NCI-H2171 treated with DMSO at 0.1 percent for 48 hours (cell line): ENCODE measurements at regions not wholly inside any gene's neighbourhood (a gene's known extent, or its start where the extent isn't known, plus 50 kb on each side); places are given as distances from the start of the nearest gene placed in this dataset.

Source experiments
- DNase-seq: peaks from one replicate; lab custom pipeline; 2025; lab: John Stamatoyannopoulos, UW

DNA sequence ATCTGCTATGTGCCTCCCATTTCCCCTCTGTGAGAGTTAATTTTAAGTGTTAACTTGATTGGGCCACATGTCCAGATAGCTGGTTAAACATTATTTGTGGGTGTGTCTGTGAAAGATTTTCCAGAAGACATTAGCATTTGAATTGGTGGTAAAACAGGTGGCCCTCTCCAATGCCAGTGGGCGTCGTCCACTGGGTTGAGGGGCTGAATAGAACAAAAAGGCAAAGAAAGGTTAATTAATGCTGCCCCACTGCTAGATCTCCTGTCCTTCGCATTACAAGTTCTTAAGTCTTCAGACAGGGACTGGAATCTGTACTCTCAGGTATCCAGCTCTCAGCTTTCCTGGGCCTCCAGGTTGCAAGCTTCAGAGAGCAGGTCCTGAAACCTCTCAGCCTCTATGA lies 1160.9 kb upstream of the LRRN3 start:
- no peak for DNase-seq

DNA sequence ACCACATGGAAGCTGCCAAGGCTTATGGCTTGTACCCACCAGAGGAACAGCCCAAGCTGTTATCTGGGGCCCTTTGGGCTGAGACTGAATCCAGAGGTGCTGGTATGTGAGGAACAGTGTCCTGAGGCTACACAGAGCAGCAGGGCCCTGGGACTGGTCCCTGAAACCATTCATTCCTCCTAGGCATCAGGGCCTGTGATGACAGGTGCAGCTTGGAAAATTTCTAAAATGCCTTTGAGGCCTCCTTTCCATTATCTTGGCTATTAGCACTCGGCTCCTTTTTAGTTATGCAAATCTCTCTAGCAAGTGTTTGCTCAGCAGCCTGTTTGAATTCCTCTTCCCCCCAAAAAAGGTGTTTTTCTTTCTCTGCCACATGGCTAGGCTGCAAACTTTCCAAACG lies 1151.7 kb upstream of the LRRN3 start:
- no peak for DNase-seq

DNA sequence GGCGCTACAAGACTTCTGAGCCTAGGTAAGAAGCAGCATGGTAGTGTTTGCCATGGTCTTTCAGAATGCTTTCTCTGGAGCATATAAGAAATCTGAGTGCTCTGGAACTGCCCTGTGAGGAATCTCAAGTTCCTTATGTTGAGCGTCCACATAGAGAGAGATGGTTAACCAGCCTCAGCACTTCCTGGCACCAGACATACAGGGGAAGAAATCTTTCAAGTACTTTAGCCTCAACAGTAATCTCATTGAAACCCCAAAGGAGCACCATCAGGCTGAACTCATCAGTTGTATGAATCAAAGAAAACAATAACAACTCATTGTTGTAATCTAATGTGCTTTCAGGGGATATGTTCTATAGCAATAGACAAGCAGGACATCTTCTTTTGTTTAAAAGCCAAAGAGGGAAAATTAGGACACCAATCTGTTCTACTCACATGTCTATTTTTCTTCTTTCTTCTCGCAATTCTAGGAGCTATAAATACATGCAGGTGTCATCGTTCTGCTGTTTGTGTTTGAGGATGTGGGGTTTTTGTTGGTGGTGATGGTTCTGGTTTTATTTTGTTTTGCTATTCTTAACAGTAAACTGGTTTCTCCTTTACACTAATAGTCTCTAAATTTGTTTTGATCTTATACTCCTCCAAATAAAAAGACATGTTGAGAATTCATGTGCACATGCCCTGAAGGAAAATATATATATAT lies 1145.0 kb upstream of the LRRN3 start:
- DNase-seq, result no peak

DNA sequence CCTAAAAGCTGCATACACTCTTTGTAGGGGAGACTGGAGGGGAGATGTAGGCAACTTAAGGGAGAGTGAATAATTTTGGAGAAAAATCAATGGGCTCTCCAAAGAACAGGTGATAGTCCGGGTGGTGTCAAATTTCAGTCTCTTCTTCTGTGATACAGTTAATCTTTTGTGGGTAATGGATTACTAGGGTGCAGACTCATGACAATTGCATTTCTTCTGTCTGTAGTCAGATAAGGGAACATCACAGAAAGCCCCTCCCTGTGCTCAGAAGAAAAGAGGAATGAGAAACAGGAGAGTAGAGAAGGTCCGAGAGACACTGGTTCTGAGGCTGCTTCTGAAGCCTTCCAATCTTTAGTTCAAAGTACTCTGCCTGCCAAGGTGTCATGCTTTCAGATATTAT lies 1140.7 kb upstream of the LRRN3 start:
- peak; percentile 27 for DNase-seq

DNA sequence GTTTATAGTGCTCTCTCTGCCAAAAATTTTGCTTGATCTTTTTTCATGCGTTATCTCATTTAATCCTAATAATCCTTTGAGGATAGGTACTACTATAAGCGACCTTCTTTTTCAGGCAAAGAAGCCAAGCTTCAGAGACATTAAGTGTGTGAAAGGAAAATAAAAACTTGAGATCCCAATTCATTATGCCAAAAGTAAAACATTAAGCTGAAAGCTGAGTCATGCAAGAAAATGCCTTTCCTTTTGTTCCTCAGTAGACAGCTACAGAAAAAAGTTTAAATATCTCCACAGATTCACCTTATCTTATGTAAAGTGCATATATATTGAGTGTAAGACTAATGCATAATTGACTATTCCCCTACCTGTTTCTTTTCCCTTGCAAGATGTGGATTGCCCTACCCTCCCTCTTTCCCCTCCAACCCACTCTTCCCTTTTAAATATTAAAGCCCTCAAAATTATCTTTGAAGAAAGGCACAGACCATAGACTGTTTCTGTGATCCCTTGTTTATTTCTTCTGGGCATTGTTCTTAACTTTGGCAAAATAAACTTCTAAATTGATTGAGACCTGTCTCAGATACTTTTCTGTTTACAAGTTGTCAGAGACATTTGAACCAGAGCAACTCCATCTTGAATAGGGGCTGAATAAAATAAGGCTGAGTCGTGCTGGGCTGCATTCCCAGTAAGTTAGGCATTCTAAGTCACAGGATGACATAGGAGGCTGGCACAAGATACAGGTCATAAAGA lies 1139.9 kb upstream of the LRRN3 start:
- DNase-seq, result no peak

DNA sequence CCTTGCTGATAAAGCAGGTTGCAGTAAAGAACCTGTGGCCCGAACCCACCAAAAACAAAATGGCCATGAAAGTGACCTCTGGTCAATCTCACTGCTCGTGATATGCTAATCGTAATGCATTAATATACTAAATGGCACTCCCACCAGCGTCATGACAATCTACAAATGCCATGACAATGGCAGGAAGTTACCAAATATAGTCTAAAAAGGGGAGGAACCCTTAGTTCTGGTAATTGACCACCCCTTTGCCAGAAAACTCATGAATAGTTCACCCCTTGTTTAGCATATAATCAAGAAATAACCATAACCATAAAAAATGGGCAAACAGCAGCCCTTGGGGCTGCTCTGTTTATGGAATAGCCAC lies 1139.4 kb upstream of the LRRN3 start:
- no peak for DNase-seq

DNA sequence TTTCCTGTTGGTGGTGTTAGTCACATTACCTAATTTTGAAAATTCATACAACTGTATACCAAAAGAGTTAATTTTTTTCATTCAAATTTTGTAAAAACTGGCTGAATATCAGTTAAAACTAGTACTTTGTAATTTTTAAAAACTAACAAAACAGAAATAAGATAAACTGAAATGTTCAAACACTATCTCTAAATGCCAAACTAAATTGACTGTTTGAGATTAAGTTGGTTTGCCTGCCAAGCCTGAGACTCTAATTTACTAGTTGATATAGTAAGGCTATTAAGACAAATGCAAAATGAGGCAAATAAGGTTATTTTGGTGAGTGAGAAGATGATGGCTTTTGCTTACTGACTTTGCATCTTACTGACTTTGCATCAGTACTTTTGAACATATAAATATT lies 1134.9 kb upstream of the LRRN3 start:
- DNase-seq, result no peak

DNA sequence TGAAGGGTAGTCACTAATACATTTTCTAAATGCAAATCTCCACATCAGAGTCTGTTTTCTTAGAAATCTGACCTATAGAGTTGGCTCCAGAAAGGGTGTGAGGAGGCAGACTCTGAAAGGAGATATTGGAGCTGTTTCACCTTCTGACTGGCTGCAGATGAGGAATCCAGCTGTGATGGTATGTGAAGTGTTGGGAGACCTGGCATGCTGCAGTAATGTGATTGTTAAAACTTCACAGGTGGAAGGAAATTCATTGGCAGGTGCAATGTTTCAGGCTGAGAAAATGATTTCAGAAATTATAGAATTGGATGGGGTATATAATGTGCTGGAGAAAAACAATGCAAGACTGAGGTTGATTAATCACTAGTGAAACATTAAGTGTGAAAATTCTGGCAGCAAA lies 1134.0 kb upstream of the LRRN3 start:
- DNase-seq, result no peak

DNA sequence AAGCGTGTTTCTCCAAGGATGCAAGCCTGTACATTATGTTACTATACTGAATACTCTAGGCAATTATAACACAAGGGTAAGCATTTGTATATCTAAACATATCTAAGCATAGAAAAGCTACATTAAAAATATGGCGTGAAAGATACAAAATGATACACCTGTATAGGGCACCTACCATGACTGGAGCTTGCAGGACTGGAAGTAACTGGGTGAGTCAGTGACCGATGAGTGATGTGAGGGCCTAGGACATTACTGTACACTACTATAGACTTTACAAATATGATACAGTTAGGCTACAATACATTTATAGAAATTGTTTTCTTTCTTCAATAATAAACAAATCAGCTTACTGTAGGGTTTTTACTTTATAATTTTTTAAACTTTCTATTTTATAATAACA lies 1127.2 kb upstream of the LRRN3 start:
- no peak for DNase-seq

DNA sequence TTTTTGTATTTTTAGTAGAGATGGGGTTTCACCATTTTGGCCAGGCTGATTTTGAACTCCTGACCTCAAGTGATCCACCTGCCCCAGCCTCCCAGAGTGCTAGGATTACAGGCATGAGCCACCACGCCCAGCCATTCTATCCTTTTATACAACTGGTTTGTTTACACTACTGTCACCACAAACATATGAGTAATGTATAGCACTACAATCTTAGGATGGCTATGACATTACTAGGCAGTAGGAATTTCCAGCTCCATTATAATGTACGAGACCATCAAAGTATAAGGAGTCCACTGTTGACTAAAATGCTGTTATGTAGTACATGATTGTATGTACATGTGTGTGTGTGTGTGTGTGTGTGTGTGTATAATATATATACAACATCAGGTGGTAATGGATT lies 1126.1 kb upstream of the LRRN3 start:
- peak; percentile 9 for DNase-seq

DNA sequence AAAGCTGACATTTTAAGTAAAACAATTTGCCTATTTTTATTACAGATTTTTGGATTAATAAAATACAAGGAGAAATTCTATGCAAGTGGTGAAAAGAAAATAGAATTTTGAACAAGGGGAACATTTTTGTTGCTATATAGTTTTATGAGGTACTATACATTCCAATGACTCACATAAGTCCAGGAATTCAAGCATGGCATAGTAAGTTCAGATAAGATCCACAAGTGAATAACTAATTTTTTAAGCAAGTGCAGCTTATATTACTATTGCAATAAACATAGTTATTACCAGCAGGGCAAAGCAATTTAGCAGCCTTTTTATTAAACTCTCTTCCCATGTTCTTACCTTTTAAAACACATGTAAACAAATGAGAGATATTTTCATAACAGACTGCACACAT lies 1123.5 kb upstream of the LRRN3 start:
- DNase-seq, result no peak

DNA sequence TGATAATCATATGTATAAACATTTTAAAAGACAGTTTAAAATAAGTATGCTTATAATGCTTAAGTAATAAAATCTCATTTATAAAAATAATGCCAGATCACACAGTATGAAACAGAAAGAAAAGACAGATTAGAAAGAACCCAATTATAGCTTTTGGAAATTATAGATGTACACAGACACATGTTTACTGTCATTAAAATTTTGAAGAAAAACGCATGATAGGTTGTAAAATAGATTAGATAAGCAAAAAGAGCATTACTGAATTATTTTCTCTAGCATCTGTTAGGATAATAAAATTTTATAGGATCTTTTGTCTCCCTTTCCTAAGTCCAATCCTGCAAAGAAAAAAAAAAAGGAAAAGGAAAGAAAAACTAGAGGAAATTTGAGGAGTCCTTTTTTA lies 1107.3 kb upstream of the LRRN3 start:
- no peak for DNase-seq

DNA sequence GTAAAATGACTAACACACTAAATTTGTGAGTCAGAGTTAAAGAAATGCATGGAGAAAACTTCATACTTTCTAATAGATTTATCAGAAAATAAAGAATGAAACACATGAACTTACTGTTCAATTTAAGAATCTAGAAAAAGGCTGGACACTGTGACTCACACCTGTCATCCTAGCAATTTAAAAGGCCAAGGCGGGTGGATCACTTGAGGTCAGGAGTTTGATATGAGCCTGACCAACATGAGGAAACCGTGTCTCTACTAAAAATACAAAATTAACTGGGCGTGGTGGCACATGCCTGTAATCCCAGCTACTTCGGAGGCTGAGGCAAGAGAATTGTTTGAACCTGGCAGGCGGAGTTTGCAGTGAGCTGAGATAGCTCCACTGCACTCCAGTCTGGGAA lies 1106.2 kb upstream of the LRRN3 start:
- no peak for DNase-seq

DNA sequence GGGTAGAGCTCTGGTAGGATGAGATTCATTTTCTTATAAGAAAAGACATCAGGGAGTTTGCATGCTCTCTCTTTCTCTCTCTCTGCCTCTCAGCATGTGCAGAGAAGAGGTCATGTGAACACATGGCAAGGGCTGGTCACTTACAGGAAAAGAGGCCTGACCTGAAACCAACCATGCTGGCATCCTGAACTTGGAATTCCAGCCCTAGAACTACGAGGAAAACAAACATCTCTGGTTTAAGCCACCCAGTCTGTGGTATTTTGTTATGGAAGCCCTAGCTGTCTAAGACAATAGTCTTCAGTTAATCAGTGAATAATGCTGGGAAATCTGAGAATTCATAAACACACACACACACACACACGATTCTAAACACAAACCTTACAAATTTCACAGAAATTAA lies 1104.2 kb upstream of the LRRN3 start:
- DNase-seq, result no peak

DNA sequence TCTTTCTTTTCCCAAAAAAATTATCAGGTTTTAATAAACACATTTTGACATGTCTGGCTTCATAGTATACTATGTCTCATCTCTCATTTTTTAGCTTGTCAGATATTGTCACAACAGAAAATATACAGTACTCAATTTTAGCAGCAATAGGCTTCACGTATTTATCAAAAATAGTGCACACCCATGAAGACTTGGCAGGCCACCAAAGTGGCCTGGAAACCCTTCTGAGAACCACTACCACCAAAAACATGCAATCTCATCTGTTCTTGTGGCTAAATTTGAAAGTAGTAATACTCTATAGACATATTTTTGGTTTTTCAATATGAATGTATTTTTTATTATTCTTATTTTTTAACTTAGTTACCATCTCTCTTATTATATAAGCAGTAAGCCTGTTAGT lies 1094.5 kb upstream of the LRRN3 start:
- no peak for DNase-seq

DNA sequence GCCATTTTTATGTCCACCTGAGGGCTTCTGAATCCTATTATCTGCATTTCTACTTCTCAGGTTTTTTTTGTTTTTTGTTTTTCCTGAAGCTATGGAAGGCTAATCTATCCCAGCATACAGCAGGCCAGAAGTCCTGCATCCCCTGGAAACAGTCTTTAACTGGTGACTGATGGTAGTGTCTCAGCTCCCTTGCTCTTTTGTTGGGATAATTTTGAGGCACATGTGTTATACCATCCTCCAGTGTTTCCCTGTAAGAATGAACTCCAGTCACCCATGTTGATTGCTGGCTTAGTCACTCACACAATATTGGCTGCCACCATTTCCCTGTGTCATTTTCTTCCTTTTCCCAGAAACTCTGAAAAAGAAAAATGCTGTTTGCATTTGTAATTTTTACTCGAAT lies 1094.0 kb upstream of the LRRN3 start:
- DNase-seq, result peak; percentile 39

DNA sequence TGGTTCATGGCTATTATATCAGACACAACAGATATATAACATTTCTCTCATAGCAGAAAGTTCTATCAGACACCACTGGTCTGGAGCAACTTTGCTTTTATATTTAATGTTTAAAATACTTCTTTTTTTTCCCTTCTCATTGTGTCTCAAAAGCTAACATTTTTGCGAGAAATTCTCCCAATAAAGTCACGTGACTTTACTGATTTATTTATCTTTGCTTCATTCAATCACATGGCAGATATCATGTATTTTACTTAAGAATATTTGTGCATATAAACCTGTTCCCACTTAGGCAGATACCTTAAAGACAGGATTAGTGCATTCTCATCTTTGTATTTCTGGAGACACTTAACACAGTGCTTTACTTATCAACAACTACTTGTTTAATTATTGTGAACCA lies 1093.1 kb upstream of the LRRN3 start:
- no peak for DNase-seq

DNA sequence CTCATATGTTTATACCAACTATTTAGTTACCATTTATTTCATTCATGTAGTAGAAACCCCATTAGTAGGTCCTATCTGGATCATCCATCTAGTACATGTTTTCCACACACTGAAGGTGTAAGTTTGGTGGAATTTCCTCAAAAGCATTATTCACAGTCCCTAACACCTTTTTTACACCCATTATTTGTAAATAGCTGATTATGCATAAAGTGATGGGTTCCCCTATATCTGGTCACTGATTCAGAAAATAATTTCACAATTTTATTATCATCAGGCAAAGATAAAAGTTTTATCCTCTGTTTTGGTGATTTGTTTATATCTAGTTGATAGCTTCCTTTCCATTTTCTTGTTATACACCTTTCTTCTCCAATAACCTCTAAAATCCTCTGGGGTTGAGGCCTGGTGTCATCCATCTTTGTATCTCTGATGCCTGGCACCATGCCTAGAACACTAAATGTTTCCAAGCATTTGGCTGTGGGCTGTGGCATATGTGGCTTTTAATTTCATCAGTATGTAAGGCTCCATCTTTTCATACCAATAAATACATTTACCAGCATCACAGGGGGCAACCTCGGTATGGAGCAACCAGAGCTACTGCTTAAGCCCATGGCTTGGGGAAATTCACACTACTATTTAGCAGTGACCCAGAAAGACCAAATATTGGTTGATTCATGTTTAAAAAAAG lies 1089.5 kb upstream of the LRRN3 start:
- peak; percentile 95 for DNase-seq

DNA sequence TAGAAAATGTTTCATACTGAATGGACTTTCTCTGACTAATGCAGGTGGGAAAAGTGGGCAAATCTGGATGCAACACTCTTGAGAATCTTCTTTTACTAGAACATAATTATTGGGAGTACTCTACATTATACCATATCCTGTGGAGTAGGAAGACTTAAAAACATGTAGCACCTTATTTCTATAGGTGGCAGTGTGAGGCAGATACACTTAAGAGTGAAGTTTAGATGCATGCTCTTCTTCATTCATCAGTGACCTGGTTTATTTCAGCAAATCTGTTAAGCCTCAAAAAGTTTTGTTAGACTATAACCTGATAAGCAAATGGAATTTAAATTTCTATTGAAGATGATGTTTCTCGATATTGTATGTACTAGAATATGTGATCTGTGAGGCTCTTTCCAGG lies 1087.1 kb upstream of the LRRN3 start:
- peak; percentile 15 for DNase-seq

DNA sequence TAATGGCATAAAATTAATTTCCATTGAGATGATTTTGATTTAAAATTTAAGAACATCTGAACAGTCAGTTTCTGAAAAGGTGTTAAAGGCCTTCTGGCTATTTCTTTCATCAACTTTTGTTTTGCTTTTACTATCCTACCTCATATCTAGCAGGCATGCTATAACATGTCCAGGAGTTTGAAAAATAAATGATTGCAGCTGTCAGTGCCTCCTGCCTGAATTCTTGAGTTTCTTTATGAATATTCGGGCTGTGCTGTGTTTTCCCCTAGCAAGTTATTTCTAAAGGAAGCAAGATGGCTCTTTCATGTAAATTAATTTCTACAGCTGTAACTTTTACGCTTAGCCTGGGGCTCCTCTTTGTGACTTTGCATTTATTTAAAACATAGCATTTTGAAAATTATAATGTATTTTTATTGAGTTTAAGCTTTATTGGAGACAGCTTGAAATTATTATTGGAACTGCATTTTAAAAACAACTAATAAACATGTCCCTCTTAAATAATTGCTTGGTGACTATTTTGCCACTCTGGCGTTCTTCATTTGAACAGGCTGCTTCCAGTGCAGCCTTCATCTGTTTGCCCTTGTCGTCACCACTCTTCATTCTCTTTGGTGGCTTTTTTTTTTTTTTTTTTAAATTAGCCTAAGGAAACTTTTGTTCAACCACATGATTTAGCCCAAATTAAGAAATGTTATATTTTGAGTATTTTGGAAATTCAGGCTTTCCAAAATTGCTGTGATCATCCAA lies 1083.4 kb upstream of the LRRN3 start:
- DNase-seq, result peak; percentile 93

DNA sequence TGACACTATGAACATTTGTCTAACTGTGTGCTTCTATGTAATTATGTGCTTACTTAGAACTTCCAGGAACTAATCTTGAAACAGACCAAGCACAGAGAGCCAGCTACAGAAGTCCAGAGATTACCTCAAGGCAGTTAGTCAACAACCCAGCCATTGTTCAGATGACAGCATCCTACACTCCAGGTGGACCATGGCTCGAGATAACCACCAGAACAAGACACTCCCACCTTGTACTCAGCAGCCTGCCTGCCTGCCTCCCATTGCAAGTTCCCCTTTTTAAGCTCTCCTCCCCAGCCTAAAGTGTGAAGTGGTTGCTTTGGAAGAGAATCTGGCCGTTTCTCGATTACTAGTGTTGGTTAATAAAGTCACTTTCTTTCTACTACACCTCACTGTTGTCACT lies 1080.6 kb upstream of the LRRN3 start:
- DNase-seq, result no peak

DNA sequence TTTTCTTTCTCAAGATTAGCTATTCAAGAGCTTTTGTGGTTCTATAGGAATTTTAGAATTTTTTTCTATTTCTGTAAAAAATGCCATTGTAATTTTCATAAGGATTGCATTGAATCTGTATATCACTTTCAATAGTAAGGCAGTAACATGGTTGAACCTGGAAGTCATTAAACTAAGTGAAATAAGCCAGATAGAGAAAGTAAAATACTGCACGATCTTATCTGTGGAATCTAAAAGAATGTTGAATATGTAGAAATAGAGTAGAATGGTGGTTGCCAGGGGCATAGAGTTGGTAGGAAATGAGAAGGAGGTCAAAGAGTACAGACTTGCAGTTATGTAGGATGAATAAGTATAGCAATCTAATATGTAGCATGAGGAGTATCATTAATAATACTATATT lies 1073.5 kb upstream of the LRRN3 start:
- DNase-seq, result no peak

DNA sequence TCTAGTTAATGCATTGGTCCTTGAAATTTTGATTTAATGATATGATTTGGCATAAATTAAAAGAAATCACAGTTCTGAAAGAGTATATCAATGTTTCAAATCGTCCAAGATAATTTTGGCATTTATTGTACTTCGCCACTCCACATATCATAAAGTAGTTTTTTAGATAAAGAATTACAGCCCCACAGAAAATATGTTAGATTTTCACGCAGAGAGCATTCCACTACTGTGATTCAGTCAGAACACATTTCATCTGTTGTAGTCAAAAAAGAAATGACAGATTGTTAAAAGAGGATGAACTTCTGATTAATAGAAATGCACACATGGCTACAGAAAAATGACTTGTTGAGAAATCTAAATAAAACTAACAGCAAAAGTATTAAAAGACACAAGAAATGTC lies 1063.5 kb upstream of the LRRN3 start:
- no peak for DNase-seq
